GM12891 (cell line): ENCODE measurements at regions not wholly inside any gene's neighbourhood (a gene's known extent, or its start where the extent isn't known, plus 50 kb on each side); places are given as distances from the start of the nearest gene placed in this dataset.

Source experiments
- DNase-seq: peaks from one replicate; pipeline ENCODE4 v3.0.0; 2011; ENCODE audit warnings: low spot score; ENCODE audit not compliant: insufficient read length
- FAIRE-seq: peaks from 2 replicates; lab custom pipeline; 2011; peaks lifted over from hg19 to GRCh38; lab: Jason Lieb, UNC
- PAX5 ChIP-seq: IDR thresholded peaks from 2 replicates; pipeline ENCODE4 v1.6.1; 2011; ENCODE audit warnings: low read length, moderate library complexity, mild to moderate bottlenecking; ENCODE audit not compliant: insufficient read depth, severe bottlenecking
- POLR2A ChIP-seq: IDR thresholded peaks from 2 replicates; pipeline ENCODE4 v1.6.1; 2011; ENCODE audit warnings: low read depth, low read length, control low read depth
- POLR2AphosphoS5 ChIP-seq: IDR thresholded peaks from 2 replicates; pipeline ENCODE4 v1.6.1; 2011; ENCODE audit warnings: low read depth, low read length, control low read depth
- POU2F2 ChIP-seq: IDR thresholded peaks from 2 replicates; pipeline ENCODE4 v1.6.1; 2011; ENCODE audit warnings: low read depth, mild to moderate bottlenecking, control low read depth, low read length, moderate library complexity
- SPI1 ChIP-seq: IDR thresholded peaks from 2 replicates; pipeline ENCODE4 v1.6.1; 2011; ENCODE audit warnings: low read depth, low read length, control low read depth
- TAF1 ChIP-seq: IDR thresholded peaks from 2 replicates; pipeline ENCODE4 v1.6.1; 2011; ENCODE audit warnings: low read depth, low read length, control low read depth

- no peak for DNase-seq
- no peak for TF ChIP-seq SPI1
- no peak for TF ChIP-seq PAX5
- no peak for TF ChIP-seq POLR2A
- no peak for TF ChIP-seq POU2F2
- TF ChIP-seq POLR2AphosphoS5: no peak
- TF ChIP-seq TAF1: no peak
- FAIRE-seq: no peak
Observed at GRCh38 chr6:84536885-84537638, 227.3 kb downstream of the TBX18 start.

GRCh38 chr6:84528201-84528600, 236.2 kb downstream of the TBX18 start:
- TF ChIP-seq POU2F2: no peak
- TF ChIP-seq PAX5: no peak
- TF ChIP-seq TAF1: no peak
- no peak for TF ChIP-seq SPI1
- no peak for TF ChIP-seq POLR2AphosphoS5
- no peak for TF ChIP-seq POLR2A
- no peak for DNase-seq
- no peak for FAIRE-seq

- FAIRE-seq: no peak
- DNase-seq: no peak
- TF ChIP-seq PAX5: no peak
- TF ChIP-seq TAF1: no peak
- no peak for TF ChIP-seq SPI1
- TF ChIP-seq POU2F2: no peak
- TF ChIP-seq POLR2A: no peak
- no peak for TF ChIP-seq POLR2AphosphoS5
Observed at GRCh38 chr6:84526631-84527030, 237.8 kb downstream of the TBX18 start.

GRCh38 chr6:84525907-84526306, 238.5 kb downstream of the TBX18 start:
- no peak for TF ChIP-seq PAX5
- TF ChIP-seq POLR2A: no peak
- TF ChIP-seq POU2F2: no peak
- TF ChIP-seq SPI1: no peak
- no peak for TF ChIP-seq TAF1
- TF ChIP-seq POLR2AphosphoS5: no peak
- FAIRE-seq: no peak

GRCh38 chr6:84524636-84525035, 239.8 kb downstream of the TBX18 start:
- DNase-seq (no peak), FAIRE-seq (no peak)
- TF ChIP-seq POU2F2 (no peak), POLR2A (no peak), TAF1 (no peak), POLR2AphosphoS5 (no peak), SPI1 (no peak), PAX5 (no peak)

More at GRCh38 chr6:84525907-84526306, 238.5 kb downstream of the TBX18 start:
- no peak for DNase-seq

- no peak for FAIRE-seq
- no peak for DNase-seq
- TF ChIP-seq POLR2AphosphoS5 (no peak), PAX5 (no peak), TAF1 (no peak), POLR2A (no peak), POU2F2 (no peak), SPI1 (no peak)
Observed at GRCh38 chr6:84522135-84522549, 242.3 kb downstream of the TBX18 start.

GRCh38 chr6:84521511-84521910, 242.9 kb downstream of the TBX18 start:
- DNase-seq: no peak
- no peak for FAIRE-seq
- TF ChIP-seq PAX5 (no peak), POLR2AphosphoS5 (no peak), POU2F2 (no peak), TAF1 (no peak), POLR2A (no peak), SPI1 (no peak)

GRCh38 chr6:84517741-84518530, 246.5 kb downstream of the TBX18 start:
- TF ChIP-seq SPI1: no peak
- no peak for TF ChIP-seq POLR2A
- no peak for TF ChIP-seq PAX5
- no peak for TF ChIP-seq POU2F2
- no peak for TF ChIP-seq POLR2AphosphoS5
- TF ChIP-seq TAF1: no peak
- DNase-seq: no peak
- no peak for FAIRE-seq

- TF ChIP-seq TAF1: no peak
- TF ChIP-seq SPI1: no peak
- no peak for TF ChIP-seq POLR2AphosphoS5
- TF ChIP-seq POU2F2: no peak
- FAIRE-seq: no peak
- DNase-seq: no peak
Observed at GRCh38 chr6:84516154-84516553, 248.2 kb downstream of the TBX18 start.

GRCh38 chr6:84515067-84515466, 249.3 kb downstream of the TBX18 start:
- DNase-seq (no peak), FAIRE-seq (no peak)
- no peak for TF ChIP-seq POU2F2
- no peak for TF ChIP-seq SPI1
- TF ChIP-seq TAF1: no peak
- no peak for TF ChIP-seq POLR2A
- no peak for TF ChIP-seq PAX5
- TF ChIP-seq POLR2AphosphoS5: no peak
